HG03439 (cell line): ENCODE measurements at regions not wholly inside any gene's neighbourhood (a gene's known extent, or its start where the extent isn't known, plus 50 kb on each side); places are given as distances from the start of the nearest gene placed in this dataset.

Experiments used
- ATAC-seq: cut with Tn5 transposase; IDR thresholded peaks from one replicate; pipeline ENCODE4 v1.9.1; 2021; ENCODE audit warnings: mild to moderate bottlenecking, moderate library complexity; ENCODE audit not compliant: unreplicated experiment

- ATAC-seq, result no peak
Measured at GRCh38 chr10:44064987-44065787, 319.7 kb downstream of the CXCL12 start.

- ATAC-seq, result no peak
Measured at GRCh38 chr10:44064317-44064716, 320.6 kb downstream of the CXCL12 start.

DNA sequence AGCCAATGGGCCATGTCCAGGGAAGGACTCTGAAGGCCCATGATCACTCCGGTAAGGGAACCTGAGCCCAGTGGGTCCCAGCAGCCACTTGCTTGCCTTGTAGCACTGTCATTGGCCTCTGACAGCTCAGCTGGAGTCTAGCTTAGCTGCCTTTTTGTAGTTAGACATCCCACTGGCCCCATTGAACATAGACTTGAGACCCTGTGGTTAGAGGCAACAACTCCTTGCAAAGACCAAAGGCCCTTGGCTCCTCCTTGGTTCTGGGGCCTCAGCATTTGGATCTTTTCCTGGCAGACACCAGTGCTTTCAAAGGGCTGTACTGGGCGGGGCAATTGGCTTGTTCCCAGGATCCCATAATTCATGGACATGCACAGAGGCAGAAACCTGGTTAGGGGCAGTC lies 321.2 kb downstream of the CXCL12 start:
- no peak for ATAC-seq

GRCh38 chr10:44060719-44061118 lies 324.2 kb downstream of the CXCL12 start:
- no peak for ATAC-seq

DNA sequence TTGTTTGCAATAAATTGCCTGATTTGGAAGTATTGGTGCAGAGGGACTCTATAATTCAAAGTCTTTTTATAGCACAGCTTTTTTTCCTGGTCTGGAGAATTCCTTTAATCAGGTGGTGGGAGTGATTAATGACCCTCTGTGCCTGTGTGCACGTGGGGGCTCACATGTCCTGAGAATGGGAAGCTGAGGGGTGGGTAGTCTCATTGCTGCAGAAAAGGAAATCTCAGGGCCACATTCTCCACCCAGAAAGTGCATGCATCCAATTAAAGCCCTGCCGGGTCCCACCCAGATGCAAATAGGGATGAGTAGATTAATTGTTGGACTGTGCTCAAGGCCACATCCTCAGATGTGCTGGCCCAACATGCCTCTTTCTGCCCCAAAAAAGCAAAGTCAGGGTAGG lies 324.7 kb downstream of the CXCL12 start:
- no peak for ATAC-seq

GRCh38 chr10:44058259-44058658 lies 326.6 kb downstream of the CXCL12 start:
- no peak for ATAC-seq

- ATAC-seq, result no peak
Measured at GRCh38 chr10:44056967-44057805, 327.7 kb downstream of the CXCL12 start.

GRCh38 chr10:44056206-44056605 lies 328.7 kb downstream of the CXCL12 start:
- ATAC-seq, result no peak

GRCh38 chr10:44054046-44054445 lies 330.9 kb downstream of the CXCL12 start:
- ATAC-seq, result no peak

- ATAC-seq, result no peak
Measured at GRCh38 chr10:44053391-44053790, 331.5 kb downstream of the CXCL12 start.

DNA sequence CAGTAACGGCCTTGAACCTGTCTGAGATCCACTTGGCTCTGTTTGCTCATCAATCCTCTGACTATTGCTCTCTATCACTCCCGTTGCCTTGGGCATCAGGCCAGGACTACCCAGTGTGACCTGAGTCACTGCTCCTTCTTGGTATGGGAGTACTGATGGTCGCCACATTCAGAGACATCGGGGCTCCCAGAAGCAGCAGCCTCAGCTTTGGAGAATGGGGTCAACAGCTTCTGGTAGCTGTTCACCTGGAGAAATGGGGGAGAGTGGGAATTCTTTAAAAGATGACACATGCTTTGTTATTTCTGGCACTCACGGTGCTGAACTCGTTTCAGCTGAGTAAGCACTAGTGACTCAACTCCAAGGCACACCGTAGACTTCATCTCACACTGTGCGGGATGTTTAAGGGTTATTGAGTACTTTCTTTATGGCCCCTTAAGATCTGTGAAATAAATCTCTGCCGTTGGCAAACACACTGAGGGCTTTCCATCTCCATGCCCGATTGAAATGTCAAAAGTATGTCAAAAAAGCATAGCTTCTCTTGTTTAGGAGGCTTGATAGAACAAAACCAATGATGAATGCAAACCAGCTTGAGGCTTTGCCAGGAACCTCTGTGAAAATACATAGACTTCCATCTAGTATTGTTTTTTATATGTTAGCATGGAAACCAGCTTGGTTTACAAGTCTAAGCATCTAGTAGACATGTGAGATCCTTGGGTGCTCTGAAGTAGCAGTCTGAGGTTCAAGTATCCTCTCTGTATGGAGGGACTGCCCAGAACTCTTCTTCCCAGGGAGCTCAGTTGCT lies 333.1 kb downstream of the CXCL12 start:
- ATAC-seq, result no peak

GRCh38 chr10:44051091-44051490 lies 333.8 kb downstream of the CXCL12 start:
- no peak for ATAC-seq

GRCh38 chr10:44049301-44050015 lies 335.4 kb downstream of the CXCL12 start:
- no peak for ATAC-seq

- no peak for ATAC-seq
Measured at GRCh38 chr10:44047361-44047760, 337.5 kb downstream of the CXCL12 start.

- no peak for ATAC-seq
Measured at GRCh38 chr10:44046605-44047004, 338.3 kb downstream of the CXCL12 start.

- ATAC-seq, result no peak
Measured at GRCh38 chr10:44045020-44045419, 339.9 kb downstream of the CXCL12 start.

DNA sequence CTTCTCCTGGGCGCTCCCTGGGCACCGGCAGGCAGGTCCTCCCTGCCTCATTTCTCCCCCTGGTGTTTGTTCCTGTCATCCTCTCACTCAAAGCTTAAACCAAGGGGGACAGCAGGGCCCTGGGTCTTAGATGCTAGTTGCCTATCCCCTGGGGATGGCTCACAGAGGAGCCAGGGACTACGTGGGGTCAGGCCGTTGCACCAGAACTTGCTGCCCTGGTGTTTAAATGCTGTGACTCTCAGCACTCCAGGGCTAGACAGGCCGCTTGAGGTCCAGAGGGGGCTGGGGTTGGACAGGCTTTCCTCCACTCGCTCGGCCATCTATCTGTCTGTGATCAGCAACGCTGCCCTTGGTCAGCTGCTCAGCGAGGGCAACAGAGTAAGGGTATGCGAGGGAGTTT lies 340.3 kb downstream of the CXCL12 start:
- ATAC-seq, result no peak

DNA sequence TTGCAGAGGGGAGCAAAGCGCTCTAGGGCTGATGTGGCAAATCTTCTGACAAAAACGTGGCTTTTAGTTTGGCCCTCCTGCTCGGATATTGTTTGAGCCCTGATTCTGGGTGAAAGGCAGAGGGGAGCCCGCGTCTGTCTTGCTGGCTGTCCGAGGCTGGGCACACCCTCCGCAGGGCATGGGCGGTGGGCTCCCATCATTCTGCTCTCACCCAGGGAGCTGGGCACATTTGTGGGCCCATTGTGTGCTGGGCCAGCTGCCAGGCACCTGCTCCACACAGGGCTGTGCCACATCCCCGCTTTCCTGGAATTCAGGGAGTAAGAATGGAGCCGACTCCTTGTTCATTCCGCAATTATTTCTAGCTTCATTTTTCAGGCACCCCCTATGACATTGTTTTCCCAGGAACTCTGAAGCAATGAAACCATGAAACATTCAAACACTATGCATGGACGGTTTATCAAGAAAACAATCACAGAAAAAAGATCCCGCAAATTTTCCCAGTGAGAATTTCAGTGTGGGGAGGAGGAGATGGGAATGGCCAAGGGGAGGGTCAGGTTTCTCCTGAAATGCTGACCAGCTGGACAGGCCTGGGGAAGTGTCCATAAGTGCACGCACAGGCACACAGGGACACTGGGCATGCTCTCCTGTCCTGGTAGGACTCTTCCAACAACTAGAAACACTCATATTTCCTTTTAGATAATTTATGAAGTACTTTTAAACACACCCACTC lies 341.1 kb downstream of the CXCL12 start:
- no peak for ATAC-seq

- ATAC-seq, result no peak
Measured at GRCh38 chr10:44042926-44043602, 341.8 kb downstream of the CXCL12 start.
